ENCODE measurements at regions not wholly inside any gene's neighbourhood (a gene's known extent, or its start where the extent isn't known, plus 50 kb on each side); places are given as distances from the start of the nearest gene placed in this dataset.
"Not testable (repeated sequence)": the region's sequence is repeated elsewhere in the genome, so short reads cannot be mapped to it uniquely, and the experiment has no call there.

DNA sequence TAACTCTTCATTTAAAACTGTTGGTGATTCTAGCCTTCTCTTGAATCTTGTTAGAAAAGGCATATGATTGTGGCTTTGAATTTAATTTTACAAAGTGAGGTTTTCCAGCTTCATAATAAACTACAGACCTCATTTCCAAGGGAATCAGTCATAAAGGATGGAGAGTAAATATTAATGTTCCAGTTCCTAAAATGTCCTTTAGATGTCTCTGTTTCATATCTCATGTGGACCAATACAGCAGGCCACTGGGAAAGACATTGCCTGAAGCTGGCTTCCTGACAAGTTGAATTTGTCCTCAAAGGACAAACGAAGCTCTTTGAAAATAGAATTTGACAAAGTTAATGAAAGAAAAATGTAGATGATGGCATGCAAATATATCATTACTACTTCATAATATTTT, 125.4 kb downstream of the ZNF330 start:
- no peak for DNase-seq

DNA sequence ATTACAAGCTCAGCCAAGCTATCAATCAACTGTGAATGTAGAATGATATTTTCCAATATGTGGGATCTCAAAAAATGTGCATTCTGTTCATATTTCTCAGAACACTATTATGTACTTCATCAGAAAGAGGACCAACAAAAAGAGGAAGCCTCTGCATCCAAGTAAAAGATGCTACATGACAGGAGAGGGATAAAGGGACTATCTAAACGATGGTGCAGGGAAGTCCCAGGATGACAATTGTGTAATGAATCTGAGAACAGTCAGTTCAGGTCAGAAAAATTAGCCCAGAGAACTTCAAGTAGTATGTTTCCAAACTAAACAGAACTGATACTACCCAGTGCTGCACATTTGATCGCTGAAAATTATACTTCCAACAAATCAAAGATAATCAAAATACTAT, 127.0 kb downstream of the ZNF330 start:
- DNase-seq, result no peak

DNA sequence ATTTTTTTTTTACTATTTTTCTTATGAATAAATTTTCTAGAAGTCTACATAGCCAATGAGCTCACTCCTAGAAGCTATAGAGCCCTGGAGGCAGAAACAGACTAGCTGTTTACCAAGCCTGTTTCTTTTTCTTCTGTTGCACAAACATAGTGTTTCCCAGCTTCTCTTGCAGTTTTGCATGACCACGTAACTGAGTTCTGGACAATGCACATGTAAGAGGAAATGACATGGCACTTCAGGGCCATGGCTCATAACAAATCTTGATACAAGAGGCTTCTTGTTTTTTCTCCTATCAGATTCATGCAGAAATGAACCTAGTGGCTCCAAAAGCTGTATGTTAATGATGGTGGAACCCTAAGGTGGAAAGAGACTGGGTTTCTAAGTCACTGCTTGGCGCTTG, 127.4 kb downstream of the ZNF330 start:
- DNase-seq, result peak; percentile 25

DNA sequence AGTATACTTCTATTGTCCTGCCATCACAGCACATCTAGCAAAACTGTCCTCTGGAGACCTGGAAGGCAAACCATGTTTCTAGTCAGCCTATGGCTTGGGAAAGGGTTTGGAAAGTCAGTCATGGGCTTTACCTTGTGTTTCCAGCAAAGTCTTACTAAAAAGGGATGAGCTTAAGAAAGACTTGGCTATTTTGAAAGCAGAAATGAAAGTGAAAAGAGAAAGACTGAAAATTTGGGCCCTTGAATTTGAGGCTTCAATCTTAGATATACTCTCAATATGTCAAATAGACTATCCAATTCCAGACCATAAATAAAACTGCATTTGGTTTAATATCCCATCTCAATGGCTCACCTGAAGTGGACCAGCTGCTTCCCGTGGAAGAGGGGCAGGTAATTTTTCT, 127.9 kb downstream of the ZNF330 start:
- no peak for DNase-seq

DNA sequence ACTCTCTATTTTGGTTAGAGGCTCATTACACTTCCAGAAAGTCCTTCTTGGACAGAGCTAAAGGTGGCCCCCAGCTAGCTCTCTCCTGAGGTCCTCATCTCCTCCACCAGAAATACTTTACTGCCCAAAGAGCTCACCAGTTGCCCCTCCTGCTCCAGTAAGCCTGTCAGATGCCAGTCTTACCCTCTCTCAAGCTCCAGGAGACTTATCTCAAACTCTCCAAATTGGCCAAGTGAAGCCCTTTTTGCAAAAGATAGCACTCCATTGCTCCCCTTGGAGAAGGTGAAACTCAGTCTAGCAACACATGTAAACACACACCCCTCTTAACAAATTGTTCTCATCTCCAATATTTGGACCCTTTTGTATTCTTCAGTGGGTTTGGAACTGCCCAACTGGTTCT, 128.5 kb downstream of the ZNF330 start:
- no peak for DNase-seq

DNA sequence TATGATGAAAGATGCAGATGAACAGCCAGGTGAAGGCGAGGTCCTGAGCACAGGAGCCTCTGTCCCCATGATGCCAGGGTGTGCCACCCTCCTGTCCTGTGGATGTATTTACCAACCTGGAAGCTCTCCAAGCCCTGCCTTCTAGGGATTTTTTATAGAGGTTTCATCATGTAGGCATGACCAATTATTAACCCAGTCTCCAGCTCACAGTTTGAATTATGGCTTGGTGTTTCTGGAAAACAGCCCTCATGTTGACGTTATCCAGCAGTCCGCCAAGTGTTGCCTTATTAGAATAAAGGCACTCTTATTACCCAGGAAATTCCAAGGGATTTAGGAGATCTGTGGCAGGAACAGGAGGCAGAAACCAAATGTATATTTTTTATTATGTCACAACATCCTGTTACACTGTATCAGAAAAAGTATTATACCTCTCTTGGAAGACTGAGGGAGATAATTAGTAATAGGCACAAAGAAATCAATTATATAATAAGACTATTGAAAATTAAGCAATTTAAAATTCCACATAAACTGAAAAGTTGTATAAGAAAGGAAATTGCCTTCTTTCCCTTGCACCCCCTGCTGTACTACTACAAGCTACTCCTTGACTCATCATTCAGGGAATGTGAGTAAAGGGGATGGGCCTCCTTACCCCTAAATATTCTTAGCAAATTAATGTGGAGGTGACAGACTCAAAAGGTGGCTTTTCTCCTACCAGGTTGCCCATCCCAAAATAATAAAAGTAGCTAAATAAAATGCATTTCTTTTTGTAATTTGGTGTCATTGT, 129.6 kb downstream of the ZNF330 start:
- no peak for DNase-seq

DNA sequence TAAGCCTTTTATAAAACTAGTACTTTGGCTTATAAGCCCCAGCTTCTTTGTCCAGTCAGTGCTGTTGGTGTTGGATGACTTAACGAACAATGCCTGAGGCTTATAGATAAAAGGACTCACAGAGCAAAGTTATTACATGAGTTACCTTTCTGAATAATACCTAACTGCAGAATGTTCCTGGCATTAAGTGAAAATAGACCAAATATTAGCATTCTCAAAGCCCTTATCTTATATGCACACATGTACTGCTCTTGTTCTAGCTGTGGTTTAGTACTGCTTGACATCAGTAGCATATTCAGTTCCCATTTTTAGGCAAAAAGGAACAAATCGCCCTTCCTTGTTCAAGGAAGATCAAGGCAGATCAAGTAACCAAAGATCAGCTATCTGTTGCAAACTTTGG, 131.6 kb downstream of the ZNF330 start:
- DNase-seq, result no peak

DNA sequence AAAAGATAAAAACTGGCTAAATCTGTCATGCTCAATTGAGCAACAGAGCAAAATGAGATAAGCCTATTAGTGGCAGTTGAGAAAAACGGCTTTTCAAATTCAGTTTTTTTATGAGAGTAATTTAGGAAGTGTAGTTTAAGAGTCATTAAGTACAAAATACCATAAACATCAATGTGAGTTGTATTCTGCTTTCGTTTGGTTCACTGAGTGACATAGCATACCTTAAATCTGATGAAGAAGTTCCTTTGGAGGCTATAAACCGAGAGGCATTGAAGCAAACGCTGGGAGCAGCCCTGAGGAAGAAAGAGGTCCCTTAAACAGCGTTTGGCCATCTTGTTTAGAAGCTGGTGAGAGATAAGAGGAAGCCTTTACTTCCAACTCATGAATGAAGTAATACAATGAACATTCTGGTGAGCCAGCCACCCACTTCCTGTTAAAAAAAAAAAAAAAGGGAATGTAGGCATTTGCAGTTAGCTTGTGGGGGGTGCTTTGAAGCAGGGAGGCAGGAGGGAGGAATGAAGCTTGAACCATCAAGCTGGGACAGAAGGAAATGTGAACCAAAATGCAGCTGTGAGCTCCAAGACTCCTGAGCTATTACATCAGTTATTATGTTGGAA, 132.3 kb downstream of the ZNF330 start:
- no peak for DNase-seq

DNA sequence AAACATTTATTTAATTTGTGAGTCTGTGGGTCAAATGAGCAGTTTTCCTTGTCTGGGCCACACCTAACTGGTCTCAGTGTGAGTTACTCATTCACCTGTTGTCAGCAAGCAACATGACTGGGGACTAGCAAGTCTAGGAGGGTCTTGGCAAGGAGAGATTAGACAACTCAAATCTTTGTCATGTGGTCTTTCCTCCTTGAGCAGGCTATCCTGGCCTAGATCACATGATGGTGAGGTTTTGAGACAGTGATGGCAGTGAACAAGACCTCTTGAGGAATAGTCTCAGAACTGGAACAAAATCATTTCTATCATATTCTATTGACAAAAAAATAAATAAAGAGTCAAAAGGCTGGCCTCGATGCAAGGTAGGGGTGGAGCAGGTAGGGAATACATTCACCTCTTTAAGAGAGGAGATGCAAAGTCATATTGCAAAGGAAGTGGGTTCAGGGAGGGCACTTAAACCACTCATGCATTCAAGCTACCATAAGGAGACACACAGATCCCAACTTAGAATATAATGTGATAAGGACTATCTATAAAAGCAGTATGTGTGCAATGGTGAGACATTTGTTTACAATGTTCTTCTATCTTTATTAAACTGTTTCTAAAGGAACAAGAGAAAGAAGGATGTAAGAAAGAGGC, 135.7 kb downstream of the ZNF330 start:
- no peak for DNase-seq

DNA sequence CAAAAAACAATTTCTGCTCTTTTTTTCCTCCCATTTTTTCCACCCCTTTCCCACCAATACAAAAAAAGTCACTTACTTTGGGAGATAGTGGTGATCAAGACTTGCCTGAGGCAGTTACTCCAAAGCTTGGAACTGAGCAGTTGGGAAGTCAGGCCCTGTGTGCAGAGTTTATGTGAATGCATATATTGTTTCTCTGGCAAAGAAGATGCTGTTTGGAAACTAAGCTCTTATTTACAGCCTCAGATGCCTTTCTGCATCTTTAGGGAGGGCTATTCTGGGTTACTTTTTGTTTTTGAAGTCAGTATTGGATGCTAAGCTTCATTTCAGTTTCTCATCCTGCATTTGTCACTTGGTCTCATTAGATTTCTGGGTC, 136.3 kb downstream of the ZNF330 start:
- DNase-seq, result no peak

DNA sequence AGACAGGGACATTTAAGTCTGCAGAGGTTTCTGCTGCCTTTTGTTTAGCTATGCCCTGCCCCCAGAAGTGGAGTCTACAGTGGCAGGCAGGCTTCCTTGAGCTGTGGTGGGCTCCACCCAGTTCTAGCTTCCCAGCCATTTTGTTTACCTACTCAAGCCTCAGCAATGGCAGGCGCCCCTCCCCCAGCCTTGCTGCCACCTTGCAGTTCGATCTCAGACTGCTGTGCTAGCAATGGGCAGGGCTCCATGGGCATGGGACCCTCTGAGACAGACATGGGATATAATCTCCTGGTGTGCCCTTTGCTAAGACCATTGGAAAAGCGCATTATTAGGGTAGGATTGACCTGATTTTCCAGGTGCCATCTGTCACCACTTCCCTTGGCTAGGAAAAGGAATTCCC, 147.5 kb downstream of the ZNF330 start:
- not testable (repeated sequence) for DNase-seq

DNA sequence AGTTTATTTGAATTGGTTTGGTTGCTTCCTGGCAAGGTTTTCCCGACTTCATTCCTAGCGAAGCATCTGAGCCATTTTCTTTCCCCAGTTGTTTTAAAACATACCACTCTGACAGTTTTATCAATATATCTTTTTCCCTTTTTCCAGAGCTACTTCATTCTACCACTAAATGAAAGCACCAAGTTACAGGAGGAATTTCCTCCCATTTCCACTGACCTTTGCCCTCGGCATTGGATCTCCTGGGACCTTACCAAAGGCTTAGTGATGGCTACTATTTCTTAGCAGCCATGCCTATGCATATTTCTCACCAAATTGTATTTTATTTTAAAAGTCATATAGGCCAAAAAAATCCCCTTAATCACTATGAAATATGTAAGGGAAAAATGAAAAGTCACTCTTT, 150.5 kb downstream of the ZNF330 start:
- DNase-seq, result no peak

DNA sequence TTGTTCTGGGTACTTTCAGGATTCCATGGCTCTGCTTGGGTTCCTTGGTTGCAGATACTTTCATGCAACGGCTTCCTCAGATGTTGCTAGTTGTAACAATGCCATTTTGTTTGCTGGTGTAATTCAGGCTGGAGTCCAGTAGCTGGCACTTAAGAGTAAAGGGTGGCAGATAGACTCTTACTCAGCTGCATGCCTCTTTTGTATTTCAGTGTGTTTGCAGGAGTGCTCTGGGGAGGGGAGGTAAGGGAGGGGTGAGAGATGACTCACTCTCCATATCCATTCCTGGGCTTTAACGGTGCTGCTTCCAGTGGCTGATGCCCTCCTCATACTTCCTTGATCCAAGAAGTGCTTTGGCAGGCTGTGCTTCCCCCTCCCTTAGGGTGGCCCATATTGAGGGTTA, 155.2 kb downstream of the ZNF330 start:
- no peak for DNase-seq

DNA sequence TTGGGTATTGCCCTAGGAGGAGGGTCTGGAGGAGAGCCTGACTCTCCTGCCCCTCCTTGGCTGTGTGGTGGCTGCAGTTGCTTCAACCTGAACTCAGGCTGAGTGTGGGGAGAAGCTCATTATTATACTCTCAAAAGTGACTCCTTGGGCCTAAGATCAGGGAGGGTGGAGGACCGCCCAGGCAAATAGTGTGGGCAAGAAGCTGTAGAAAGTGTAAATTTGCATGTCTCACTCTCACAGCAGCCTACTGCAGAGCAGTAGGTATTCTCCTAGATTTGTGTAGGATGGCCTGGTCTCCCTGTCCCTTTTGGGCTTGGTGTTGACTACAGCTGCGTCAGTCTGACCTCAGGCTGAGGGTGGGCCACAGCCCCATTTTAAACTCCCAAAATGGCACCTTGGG, 156.1 kb downstream of the ZNF330 start:
- DNase-seq, result no peak

DNA sequence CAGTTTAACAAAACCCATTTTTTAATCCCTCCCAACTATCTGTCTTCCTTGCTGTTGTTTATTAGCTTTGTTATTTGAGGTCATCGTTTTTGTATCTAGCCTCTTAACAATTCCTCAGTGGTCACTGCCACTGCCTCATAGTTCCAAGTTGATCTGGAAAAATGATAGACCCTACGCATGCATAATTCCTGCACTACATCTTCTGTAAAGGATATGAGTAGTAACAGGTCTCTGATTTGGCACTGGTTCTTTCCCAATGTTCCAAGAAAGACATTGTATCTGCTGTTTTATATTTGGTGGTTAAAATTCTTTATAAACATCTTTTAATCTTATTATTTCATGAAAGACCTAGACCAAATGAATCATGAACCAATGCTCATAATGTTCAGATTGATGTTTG, 166.6 kb downstream of the ZNF330 start:
- no peak for DNase-seq

DNA sequence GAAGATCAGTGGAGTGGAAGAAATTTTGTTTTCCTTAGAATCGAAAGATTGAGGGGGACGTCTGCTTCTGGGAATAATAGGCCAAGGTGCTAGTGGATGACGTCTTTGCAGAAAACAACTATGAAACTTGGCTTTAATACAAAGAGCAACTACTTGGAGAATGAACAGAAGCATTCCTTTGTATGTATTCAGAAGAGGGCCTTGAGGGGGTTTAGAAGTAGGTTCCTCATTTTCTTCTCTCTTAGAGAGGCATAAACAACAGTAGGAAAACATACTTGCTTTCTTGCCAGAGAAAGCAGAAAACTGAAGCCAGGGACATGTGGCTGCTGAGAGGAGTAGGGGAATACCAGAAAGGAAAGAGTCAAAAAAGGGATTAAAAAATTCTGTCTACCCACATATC, 167.8 kb downstream of the ZNF330 start:
- no peak for DNase-seq

DNA sequence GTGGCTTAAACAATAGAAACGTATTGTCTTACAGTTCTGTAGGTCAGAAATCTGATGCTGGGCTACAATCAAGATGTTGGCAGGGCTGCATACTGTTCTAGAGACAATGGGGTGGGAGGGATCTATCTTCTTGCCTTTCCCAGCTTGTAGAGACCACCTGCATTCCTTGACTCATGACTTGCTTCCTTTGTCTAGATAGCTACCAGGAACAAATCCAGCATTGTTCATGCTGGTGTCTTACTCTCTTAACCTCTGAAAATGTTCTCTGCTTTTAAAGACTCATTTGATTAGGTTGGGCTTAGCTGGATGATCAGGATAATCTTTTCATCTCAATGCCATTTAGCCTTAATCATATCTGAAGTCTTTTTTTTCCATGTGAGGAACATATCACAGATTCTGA, 169.0 kb downstream of the ZNF330 start:
- DNase-seq, result no peak

DNA sequence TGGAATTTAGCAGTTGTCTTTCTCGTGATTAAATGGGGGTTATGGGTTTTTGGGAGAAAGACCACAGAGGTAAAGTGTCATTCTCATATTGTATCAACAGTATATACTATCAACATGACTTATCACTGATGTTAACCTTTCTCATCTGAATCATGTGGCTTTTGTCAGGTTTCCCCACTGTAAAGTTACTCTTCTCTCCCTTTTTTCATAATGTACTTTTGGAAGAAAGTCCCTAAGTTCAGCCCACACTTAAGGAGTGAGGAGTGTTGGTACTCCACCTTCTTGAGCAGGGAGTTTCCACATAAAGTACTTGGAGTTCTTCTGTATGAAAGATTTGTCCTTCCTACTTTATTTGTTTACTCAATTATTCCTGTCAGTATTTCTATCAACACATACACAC, 169.9 kb downstream of the ZNF330 start:
- DNase-seq, result no peak

DNA sequence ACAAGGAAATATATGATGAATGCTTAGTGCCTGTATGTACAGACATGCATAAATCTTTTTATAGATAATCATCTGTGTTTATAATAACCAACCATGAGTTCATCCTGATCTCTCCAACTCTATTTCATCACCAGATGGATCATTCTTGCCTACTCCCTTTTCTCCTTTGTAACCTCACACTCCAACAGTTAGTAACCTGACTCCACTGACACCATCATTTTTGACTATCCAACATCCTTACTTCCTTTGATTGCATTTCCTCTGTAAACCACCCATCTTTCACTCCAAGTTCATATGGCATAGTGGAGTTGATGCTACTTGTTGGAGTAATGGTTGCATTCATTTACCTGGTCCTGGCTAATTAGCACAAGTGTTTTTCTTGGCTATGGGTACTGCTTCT, 170.6 kb downstream of the ZNF330 start:
- DNase-seq, result no peak

DNA sequence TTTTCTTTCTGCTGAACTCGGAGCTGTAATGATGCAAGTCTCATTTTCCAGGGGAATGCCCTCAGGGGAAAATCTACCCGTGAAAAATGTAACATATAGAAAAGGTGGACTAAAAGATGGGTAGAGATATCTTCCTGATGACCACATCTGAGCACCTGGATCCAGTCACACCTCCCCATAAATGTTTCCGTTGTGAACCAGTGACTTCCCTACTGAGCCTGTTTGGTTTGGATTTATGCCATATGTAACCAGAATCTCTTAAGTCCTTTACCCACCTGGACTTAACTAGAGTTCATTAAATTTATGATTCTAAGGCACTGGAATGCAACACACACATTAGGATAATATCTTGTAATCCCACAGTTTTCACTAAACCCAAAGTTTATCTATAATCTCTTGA, 171.1 kb downstream of the ZNF330 start:
- no peak for DNase-seq

DNA sequence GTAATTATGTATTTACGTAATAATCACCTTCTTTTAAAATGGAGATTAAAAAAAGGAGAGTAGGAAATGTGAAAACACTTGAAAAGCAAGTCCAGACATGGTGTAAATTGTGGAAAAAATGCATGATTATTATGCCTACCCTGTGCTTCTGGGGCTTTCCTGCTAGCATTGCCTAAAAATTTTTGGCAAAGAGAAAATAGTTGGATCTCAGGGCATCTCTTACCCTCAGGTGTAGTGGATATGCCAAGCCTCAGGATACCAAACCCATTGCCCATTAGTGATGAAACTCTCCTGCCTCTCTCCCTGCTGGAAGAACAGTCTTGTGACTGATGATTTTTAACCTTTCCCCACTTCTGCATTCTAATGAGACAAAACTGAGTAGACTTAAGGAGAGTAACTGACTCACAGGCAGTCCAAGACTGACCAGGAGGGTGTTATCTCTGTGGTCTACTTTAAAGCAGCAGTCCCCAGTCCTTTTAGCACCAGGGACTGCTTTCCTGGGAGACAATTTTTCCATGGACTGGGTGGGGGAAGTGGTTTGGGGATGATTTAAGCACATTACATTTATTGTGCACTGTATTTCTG, 174.6 kb downstream of the ZNF330 start:
- DNase-seq, result no peak

DNA sequence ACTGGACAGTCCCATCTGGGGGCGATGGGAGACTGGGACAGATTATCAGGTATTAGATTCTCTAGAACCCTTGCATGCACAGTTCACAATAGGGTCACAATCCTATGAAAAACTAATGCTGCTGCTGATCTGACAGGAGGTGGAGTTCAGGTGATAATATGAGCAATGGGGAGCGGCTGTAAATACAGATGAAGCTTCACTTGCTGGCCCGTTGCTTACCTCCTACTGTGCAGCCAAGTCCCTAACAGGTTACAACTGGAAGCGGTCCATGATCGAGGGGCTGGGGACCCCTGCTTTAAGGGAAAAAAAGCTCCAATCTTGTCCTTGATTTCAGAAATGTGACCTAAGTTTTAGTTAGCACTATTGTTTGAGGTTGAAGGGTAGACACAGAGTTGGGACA, 175.2 kb downstream of the ZNF330 start:
- no peak for DNase-seq

DNA sequence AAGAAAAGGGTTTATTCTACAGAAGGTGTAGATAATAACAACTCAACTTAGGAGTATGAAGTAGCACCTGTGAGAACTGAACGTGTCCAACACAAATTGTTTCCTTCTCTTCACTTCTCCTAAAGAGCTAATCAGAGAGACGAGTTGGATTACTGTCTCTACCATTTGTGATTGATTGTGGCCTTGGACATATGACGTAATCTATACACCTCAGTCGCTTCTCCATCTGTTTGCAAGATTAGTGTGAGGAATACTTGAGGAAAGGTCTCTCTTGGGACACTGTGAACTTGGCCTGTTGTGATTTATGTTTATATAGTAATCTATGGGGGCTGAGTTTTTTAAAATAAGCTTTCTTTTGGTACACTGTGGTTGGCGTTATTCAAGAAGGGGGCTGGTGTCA, 182.0 kb downstream of the ZNF330 start:
- no peak for DNase-seq

DNA sequence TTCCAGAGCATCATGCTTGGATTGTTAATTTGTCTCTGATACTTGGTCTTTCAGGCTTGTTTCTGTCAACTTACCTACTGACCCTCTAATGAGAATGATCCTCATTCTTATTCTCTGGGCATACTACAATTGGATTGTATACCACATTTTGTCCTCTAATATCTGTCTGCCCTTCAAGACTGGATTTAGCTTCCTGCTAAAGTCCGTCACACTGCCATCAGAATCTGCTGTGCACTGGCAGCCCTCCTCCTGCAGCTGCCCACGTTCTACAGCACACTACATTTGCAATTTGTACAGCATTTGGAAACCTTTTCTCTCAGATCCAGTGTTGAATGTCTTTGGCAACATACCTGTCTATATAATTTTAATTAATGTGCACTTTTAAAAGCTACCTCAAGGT, 183.1 kb downstream of the ZNF330 start:
- no peak for DNase-seq

All from CD4-positive, alpha-beta T cell treated with Interleukin-15 for 1 hour (primary cell).